Prostate gland (tissue), 1 donor: ENCODE measurements at regions not wholly inside any gene's neighbourhood (a gene's known extent, or its start where the extent isn't known, plus 50 kb on each side); places are given as distances from the start of the nearest gene placed in this dataset.

Experiments used
- POLR2A ChIP-seq: fragments of 450-650 bp; IDR thresholded peaks from one replicate; pipeline ENCODE4 v1.6.1; 2016; ENCODE audit warnings: antibody characterized with exemption, mild to moderate bottlenecking
- POLR2AphosphoS5 ChIP-seq: sonication (generic); formaldehyde crosslinking; IDR thresholded peaks from one replicate; pipeline ENCODE4 v1.6.1; 2017; ENCODE audit warnings: antibody characterized with exemption

GRCh38 chr12:23139026-23139425, 514.1 kb downstream of the ETNK1 start:
- TF ChIP-seq POLR2AphosphoS5: no peak
- no peak for TF ChIP-seq POLR2A
